DND-41 (cell line): ENCODE measurements at regions not wholly inside any gene's neighbourhood (a gene's known extent, or its start where the extent isn't known, plus 50 kb on each side); places are given as distances from the start of the nearest gene placed in this dataset.

Experiments
- CTCF ChIP-seq: IDR thresholded peaks from 2 replicates; pipeline ENCODE4 v1.5.1; 2012; ENCODE audit warnings: borderline replicate concordance, low read length, moderate library complexity, mild to moderate bottlenecking; ENCODE audit not compliant: poor library complexity, severe bottlenecking; ENCODE audit errors: extremely low read depth
- EZH2 ChIP-seq: IDR thresholded peaks from 3 replicates; pipeline ENCODE4 v1.6.1; 2012; ENCODE audit warnings: borderline replicate concordance, low read depth, mild to moderate bottlenecking, moderate library complexity, low read length, inconsistent platforms; ENCODE audit not compliant: severe bottlenecking

- TF ChIP-seq CTCF (no peak), EZH2 (no peak)
Measured at GRCh38 chr16:54998834-54999233, 68.2 kb downstream of the IRX5 start.
